NCI-H748 (cell line): ENCODE measurements at regions not wholly inside any gene's neighbourhood (a gene's known extent, or its start where the extent isn't known, plus 50 kb on each side); places are given as distances from the start of the nearest gene placed in this dataset.
A peak's percentile ranks its signal among the peaks of the same experiment; 100 is the strongest.

Source experiments
- DNase-seq: peaks from one replicate; lab custom pipeline; 2025; ENCODE audit not compliant: unreplicated experiment; lab: John Stamatoyannopoulos, UW

- DNase-seq = no peak
Observed at GRCh38 chr6:80480421-80481157, 374.1 kb downstream of the BCKDHB start.

GRCh38 chr6:80478030-80478429 lies 371.6 kb downstream of the BCKDHB start:
- no peak for DNase-seq

- no peak for DNase-seq
Observed at GRCh38 chr6:80477591-80477990, 371.1 kb downstream of the BCKDHB start.

- no peak for DNase-seq
Observed at GRCh38 chr6:80472271-80472670, 365.8 kb downstream of the BCKDHB start.

GRCh38 chr6:80469977-80470376 lies 363.5 kb downstream of the BCKDHB start:
- no peak for DNase-seq

DNA sequence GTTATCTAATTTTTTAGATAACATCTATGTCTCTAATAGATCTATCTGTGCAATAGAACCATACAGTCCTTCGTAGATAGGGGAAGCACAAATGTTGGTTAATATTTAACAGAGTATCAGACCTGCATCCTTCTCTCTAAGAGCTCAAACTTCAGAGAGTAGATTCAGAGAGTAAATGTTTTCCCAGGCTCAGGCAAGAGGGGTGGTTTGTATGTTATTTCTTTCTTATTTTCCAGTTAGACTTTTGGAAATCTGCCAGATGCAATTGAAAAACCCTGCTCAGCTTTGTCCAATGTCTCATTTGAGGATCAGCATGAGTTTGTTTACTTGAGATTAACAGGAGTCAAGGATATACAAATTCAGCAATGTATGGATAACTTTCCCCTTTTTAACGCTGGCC lies 361.9 kb downstream of the BCKDHB start:
- peak; percentile 64 for DNase-seq

DNA sequence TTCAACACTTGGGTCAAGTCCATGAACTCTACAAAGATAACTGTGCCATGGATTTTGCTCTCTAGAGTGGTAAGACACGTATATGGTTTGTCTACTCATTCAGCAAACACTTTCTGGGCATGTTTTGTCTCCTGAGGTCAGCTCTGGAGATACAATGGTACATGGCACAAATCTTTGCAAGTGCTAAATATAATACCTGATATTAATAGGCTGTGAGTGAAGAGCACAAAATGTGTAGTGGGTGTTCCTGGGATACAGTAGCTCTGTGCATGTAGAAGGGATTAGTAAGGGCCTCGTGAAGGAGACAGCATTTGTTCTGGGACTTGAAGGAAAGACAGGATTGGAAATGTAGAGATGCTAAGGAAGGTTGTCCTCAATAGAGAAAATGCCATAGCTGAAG lies 360.9 kb downstream of the BCKDHB start:
- no peak for DNase-seq

- no peak for DNase-seq
Observed at GRCh38 chr6:80466981-80467380, 360.5 kb downstream of the BCKDHB start.

DNA sequence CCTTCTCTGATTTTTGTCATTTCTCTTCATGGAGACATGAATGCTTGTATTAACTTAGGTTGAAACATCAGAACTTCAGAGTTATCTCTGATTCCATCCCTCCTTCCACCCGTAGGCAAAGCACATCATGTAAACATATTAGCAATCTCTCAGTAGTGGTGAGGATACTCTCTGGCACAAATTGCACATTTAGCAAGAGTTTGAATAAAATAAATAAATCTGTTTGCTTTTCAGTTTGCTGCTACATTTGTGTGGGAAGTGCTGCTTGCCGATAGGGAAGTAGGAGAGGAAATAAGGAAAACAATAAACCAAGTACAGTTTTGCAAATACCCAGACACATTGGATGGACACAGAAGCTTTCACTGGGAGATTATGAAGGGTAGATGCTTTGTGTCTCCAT lies 359.0 kb downstream of the BCKDHB start:
- no peak for DNase-seq

- DNase-seq = no peak
Observed at GRCh38 chr6:80464901-80465300, 358.4 kb downstream of the BCKDHB start.

DNA sequence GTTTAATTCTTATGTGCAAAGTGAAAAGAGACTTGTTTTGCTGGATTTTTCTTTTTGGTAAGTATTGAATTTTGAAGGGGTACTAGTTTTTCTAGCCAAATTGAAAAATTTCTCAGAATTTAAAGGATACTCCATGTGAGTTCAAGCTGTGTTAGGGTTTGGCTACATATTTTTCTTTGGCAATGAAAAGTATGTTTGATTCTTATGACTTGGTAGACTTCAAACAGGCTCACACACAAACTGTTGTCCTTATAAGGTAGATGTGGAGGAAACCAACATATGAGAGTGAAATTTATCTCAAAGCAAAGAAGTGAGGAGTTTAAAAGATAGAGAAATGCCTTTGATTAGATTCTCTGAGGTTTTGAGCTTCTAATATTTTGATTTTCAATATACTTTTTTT lies 356.7 kb downstream of the BCKDHB start:
- DNase-seq = no peak

- DNase-seq = no peak
Observed at GRCh38 chr6:80460257-80460865, 353.9 kb downstream of the BCKDHB start.

DNA sequence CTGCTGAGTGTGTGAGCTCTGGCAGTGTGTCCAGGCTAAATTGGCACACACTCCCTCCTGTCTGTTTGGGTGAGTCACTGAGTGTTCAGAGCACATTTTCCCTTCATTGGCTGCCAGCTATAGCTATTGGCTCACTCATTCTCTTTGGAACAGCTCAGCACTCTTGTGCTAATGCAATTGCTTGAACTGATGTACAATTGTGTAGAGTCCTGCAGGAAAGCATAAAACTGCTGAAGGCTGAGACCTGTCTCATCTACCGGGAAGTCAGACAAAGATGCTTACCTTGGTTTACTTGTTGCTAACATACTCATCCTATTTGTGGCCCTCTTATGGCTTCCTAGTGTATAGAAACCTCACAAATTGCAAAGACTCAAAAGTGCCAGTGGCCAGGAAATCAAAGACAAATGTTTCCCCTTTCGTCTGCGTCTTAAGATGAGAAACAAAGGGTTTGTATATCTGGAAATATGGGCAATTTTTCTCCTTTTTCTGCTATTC lies 351.0 kb downstream of the BCKDHB start:
- DNase-seq = no peak

- no peak for DNase-seq
Observed at GRCh38 chr6:80456724-80457438, 350.4 kb downstream of the BCKDHB start.

GRCh38 chr6:80454661-80455365 lies 348.3 kb downstream of the BCKDHB start:
- no peak for DNase-seq

DNA sequence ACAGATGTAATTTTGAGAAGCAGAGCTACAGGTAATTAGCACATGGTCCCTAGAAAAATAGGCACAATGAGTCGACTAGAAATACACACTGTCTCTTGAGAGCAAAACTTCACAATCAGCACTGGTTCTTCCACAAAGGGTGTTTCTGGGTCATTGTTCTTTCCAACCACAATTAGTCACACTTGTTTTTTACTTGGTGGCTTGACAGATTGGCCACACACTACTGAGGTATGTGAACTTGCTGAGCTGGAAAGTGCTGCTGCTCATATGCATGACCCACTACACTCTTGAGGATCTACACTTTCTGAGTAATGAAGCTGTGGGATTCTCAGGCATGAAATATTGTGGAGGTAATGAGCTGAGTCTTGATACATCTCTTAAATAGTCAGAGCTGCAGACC lies 347.7 kb downstream of the BCKDHB start:
- no peak for DNase-seq

- no peak for DNase-seq
Observed at GRCh38 chr6:80449726-80450125, 343.3 kb downstream of the BCKDHB start.

DNA sequence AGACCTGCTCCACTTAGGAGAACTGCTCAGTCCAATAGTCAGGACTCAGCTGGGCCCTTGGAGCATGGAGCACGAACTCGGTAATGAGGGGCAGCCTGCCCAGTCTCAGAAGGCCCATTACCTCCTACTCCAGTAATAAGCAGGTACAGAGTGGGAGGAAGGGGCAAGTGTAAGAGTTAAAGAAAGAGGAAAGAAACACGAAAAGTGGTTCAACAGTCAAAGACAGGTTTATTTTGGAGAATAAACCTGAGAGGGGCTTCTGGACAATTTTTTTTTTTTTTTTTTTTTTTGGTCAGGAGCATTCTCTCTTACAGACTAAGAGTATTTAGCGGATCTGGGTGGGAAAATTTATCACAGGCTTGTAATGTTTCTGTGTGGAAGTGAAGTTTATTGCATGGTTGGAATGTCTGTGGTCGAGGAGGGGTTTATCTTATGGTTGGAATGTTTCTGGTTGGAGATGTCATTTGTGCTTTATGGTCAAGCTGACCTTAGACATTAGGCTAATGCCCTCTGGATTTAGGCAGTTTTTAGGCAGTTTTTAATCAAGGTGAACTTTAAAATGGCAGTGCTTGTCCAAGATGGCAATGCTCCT lies 340.1 kb downstream of the BCKDHB start:
- DNase-seq = no peak

DNA sequence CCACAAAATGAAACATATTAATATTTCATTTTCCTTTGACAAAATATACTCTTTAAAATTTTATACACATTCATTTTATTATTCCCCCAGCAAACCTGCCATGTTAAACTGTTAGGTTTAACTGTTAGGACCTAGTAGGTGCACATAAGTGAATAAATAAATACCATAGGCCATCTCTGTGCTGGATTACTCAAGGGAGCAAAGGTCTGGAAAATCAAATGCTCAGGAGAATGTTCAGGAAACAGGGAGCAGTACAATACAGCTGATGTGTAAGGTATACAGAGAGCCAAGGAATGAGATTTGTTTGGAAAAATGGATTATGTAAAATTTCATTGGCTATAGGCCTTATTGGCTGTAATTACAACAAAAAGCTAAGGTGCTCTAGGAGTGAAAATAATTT lies 339.3 kb downstream of the BCKDHB start:
- no peak for DNase-seq

DNA sequence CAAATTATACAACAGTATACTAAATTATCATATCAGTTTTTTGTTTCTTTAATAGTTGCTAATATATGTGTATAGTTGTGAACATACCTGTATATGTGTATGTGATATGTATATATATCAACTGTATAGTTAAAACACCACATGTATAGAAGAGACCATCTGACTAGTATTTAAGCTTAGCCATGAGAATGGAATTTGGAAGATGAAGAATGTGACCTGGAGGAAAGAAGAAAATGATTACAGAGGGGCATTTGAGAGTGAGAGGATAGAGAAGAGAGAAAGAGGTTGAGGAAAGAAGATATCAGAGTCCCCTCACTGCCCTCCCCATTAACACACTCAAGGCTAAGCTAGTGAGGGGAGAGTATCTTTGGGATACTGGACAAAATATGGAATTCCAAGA lies 335.9 kb downstream of the BCKDHB start:
- DNase-seq = no peak

DNA sequence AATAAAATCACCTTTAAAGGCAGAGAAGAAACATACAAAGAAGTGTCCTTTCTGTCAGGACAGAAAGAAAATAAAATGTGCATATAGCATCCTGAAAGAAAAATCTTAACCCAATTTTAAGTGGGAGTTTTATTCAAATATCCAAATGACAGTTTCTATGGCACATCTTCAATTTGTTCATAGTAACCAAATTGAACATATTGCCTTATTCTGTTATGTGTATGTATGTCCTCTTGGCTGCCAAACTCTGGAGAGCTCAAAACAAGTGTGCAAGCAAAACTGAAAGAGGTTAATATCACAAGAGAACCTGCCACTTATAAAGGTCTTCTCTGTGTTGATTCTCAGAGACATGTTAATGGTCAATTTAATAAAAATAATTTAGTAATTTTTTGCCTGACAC lies 334.7 kb downstream of the BCKDHB start:
- DNase-seq = peak; percentile 49
